ENCODE measurements at regions not wholly inside any gene's neighbourhood (a gene's known extent, or its start where the extent isn't known, plus 50 kb on each side); places are given as distances from the start of the nearest gene placed in this dataset.

DNA sequence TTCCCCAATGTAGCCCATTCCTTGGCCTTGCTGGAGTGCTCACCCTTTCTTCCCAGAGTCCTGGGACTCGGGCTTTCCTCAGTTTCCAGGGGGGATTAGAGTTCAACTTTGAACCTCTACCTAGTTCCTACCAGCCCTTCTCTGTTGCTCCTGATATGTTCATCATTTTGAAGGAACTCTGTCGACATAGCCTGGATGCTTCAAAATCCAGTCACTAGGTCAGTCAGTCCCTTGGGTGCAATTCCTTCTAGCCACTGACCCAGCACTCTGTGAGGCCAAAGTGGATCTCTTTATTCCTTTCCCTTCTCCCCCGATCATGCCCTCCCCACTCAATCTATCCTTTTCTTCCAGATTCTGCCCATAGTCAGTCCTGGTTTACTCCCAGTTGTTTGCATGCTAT lies 72.3 kb upstream of the TMCC3 start:
- Histone ChIP-seq H3K4me3 (ENCODE audit: insufficient read depth, low read length, poor library complexity, severe bottlenecking) (no peak overlapping the region), H3K9me2 (replicated peaks; ENCODE audit: insufficient read depth, low read length) (no peaks in the 10 kb centered on the region), H3K27me3 (ENCODE audit: low read length) (no peaks in the 10 kb centered on the region), H3K79me2 (ENCODE audit: insufficient read depth, low read length) (no peaks in the 10 kb centered on the region), H3K4me2 (ENCODE audit: low read depth, low read length, poor library complexity, severe bottlenecking) (no peak overlapping the region), H3K9ac (ENCODE audit: low read length) (no peak overlapping the region), H3K27ac (ENCODE audit: low read depth, low read length) (no peak overlapping the region), H3K36me3 (ENCODE audit: low read length) (no peaks in the 10 kb centered on the region), H3K9me3 (ENCODE audit: insufficient read depth, low read length) (no peaks in the 10 kb centered on the region), H4K20me1 (ENCODE audit: low read depth, low read length) (no peaks in the 10 kb centered on the region), H3F3A (ENCODE audit: insufficient read depth) (no peaks in the 10 kb centered on the region), H2AFZ (ENCODE audit: low read depth, low read length, severe bottlenecking) (no peak overlapping the region)
- TF ChIP-seq, protein P1, sequence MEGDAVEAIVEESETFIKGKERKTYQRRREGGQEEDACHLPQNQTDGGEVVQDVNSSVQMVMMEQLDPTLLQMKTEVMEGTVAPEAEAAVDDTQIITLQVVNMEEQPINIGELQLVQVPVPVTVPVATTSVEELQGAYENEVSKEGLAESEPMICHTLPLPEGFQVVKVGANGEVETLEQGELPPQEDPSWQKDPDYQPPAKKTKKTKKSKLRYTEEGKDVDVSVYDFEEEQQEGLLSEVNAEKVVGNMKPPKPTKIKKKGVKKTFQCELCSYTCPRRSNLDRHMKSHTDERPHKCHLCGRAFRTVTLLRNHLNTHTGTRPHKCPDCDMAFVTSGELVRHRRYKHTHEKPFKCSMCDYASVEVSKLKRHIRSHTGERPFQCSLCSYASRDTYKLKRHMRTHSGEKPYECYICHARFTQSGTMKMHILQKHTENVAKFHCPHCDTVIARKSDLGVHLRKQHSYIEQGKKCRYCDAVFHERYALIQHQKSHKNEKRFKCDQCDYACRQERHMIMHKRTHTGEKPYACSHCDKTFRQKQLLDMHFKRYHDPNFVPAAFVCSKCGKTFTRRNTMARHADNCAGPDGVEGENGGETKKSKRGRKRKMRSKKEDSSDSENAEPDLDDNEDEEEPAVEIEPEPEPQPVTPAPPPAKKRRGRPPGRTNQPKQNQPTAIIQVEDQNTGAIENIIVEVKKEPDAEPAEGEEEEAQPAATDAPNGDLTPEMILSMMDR (IDR thresholded peaks at IDR 0.05; ENCODE audit: insufficient read depth, low read length, poor library complexity, severe bottlenecking): no peak
- no peak for TF ChIP-seq EZH2phosphoT487 (conservative IDR thresholded peaks at IDR 0.05; ENCODE audit: low read length)

DNA sequence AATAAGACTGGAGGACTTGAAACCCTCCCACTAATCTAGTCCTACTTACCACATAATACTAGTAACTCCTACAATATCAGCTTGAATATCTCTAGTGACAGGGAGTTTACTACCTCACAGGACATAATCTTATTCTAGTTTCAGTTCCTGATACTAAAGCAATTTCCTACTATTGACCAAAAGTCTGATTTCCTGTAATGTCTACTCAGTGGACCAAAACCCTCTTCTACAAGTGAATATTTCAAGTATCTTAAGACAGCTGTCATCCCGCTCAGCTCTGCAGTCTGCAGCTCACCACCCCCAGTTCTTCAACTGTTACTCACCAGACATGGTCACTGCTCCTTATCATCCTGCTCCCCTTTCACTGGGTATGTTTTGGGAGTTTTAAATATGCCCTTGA lies 70.8 kb upstream of the TMCC3 start:
- Histone ChIP-seq H3K27me3 (ENCODE audit: low read length) (no peaks in the 10 kb centered on the region), H3K79me2 (ENCODE audit: insufficient read depth, low read length) (no peaks in the 10 kb centered on the region), H3K9ac (ENCODE audit: low read length) (no peak overlapping the region), H3K4me3 (ENCODE audit: insufficient read depth, low read length, poor library complexity, severe bottlenecking) (no peak overlapping the region), H3K9me3 (ENCODE audit: insufficient read depth, low read length) (no peaks in the 10 kb centered on the region), H3K9me2 (replicated peaks; ENCODE audit: insufficient read depth, low read length) (no peaks in the 10 kb centered on the region), H2AFZ (ENCODE audit: low read depth, low read length, severe bottlenecking) (no peak overlapping the region), H3F3A (ENCODE audit: insufficient read depth) (no peaks in the 10 kb centered on the region), H3K27ac (ENCODE audit: low read depth, low read length) (no peak overlapping the region), H4K20me1 (ENCODE audit: low read depth, low read length) (no peaks in the 10 kb centered on the region), H3K4me2 (ENCODE audit: low read depth, low read length, poor library complexity, severe bottlenecking) (no peak overlapping the region), H3K36me3 (ENCODE audit: low read length) (no peaks in the 10 kb centered on the region)
- no peak for TF ChIP-seq EZH2phosphoT487 (conservative IDR thresholded peaks at IDR 0.05; ENCODE audit: low read length)
- TF ChIP-seq, protein P1 (IDR thresholded peaks at IDR 0.05; ENCODE audit: insufficient read depth, low read length, poor library complexity, severe bottlenecking): no peak

GRCh38 chr12:94718114-94718513 lies 67.8 kb upstream of the TMCC3 start:
- no peak overlapping the region for H2AFZ ChIP-seq (ENCODE audit: low read depth, low read length, severe bottlenecking)
- TF ChIP-seq, protein P1 (IDR thresholded peaks at IDR 0.05; ENCODE audit: insufficient read depth, low read length, poor library complexity, severe bottlenecking): no peak
- TF ChIP-seq EZH2phosphoT487 (conservative IDR thresholded peaks at IDR 0.05; ENCODE audit: low read length): no peak

More at GRCh38 chr12:94718114-94718513, 67.8 kb upstream of the TMCC3 start:
- Histone ChIP-seq H3K4me3 (ENCODE audit: insufficient read depth, low read length, poor library complexity, severe bottlenecking) (no peak overlapping the region), H3K79me2 (ENCODE audit: insufficient read depth, low read length) (no peaks in the 10 kb centered on the region), H3F3A (ENCODE audit: insufficient read depth) (no peaks in the 10 kb centered on the region), H3K9me2 (replicated peaks; ENCODE audit: insufficient read depth, low read length) (no peaks in the 10 kb centered on the region), H3K9ac (ENCODE audit: low read length) (no peak overlapping the region), H3K27me3 (ENCODE audit: low read length) (no peaks in the 10 kb centered on the region), H3K27ac (ENCODE audit: low read depth, low read length) (no peak overlapping the region), H3K4me2 (ENCODE audit: low read depth, low read length, poor library complexity, severe bottlenecking) (no peak overlapping the region), H3K36me3 (ENCODE audit: low read length) (no peaks in the 10 kb centered on the region), H3K9me3 (ENCODE audit: insufficient read depth, low read length) (no peaks in the 10 kb centered on the region), H4K20me1 (ENCODE audit: low read depth, low read length) (no peaks in the 10 kb centered on the region)
